ENCODE measurements at regions not wholly inside any gene's neighbourhood (a gene's known extent, or its start where the extent isn't known, plus 50 kb on each side); places are given as distances from the start of the nearest gene placed in this dataset.

GRCh38 chr9:106065579-106066214 lies 371.4 kb downstream of the TMEM38B start:
- Mint-ChIP-seq H3K4me3 (no peak overlapping the region), H3K27ac (no peak overlapping the region), H3K9me3 (no peaks in the 10 kb centered on the region), H3K4me1 (no peaks in the 10 kb centered on the region), H3K36me3 (ENCODE audit: low read depth) (no peaks in the 10 kb centered on the region), H3K27me3 (no peaks in the 10 kb centered on the region)
- POLR2A ChIA-PET: no interaction called here
- CTCF ChIA-PET: no interaction called here
- DNase-seq: no peak

GRCh38 chr9:106066940-106067524 lies 372.7 kb downstream of the TMEM38B start:
- H3K4me1 Mint-ChIP-seq: no peaks in the 10 kb centered on the region
- no peak overlapping the region for H3K4me3 Mint-ChIP-seq
- no peaks in the 10 kb centered on the region for H3K36me3 Mint-ChIP-seq (ENCODE audit: low read depth)
- no peaks in the 10 kb centered on the region for H3K9me3 Mint-ChIP-seq
- H3K27ac Mint-ChIP-seq: no peak overlapping the region
- no peaks in the 10 kb centered on the region for H3K27me3 Mint-ChIP-seq
- ChIA-PET POLR2A (no interaction called here), CTCF (no interaction called here)
- DNase-seq: no peak

GRCh38 chr9:106069241-106069640 lies 374.9 kb downstream of the TMEM38B start:
- H3K27ac Mint-ChIP-seq: no peak overlapping the region
- no peaks in the 10 kb centered on the region for H3K27me3 Mint-ChIP-seq
- H3K4me1 Mint-ChIP-seq: no peaks in the 10 kb centered on the region
- no peak for DNase-seq
- H3K4me3 Mint-ChIP-seq: no peak overlapping the region
- ChIA-PET CTCF (no interaction called here), POLR2A (no interaction called here)
- H3K9me3 Mint-ChIP-seq: no peaks in the 10 kb centered on the region
- no peaks in the 10 kb centered on the region for H3K36me3 Mint-ChIP-seq (ENCODE audit: low read depth)

- ChIA-PET POLR2A (no interaction called here), CTCF (no interaction called here)
- Mint-ChIP-seq H3K27ac (no peak overlapping the region), H3K36me3 (ENCODE audit: low read depth) (no peaks in the 10 kb centered on the region), H3K9me3 (no peaks in the 10 kb centered on the region), H3K4me3 (no peak overlapping the region), H3K4me1 (no peaks in the 10 kb centered on the region), H3K27me3 (no peaks in the 10 kb centered on the region)
- no peak for DNase-seq
Measured at GRCh38 chr9:106072421-106072820, 378.1 kb downstream of the TMEM38B start.

- H3K36me3 Mint-ChIP-seq (ENCODE audit: low read depth): no peaks in the 10 kb centered on the region
- POLR2A ChIA-PET: no interaction called here
- CTCF ChIA-PET: no interaction called here
Measured at GRCh38 chr9:106074006-106074405, 379.7 kb downstream of the TMEM38B start.

GRCh38 chr9:106075236-106075959 lies 381.1 kb downstream of the TMEM38B start:
- DNase-seq: no peak
- Mint-ChIP-seq H3K27ac (no peak overlapping the region), H3K36me3 (ENCODE audit: low read depth) (no peaks in the 10 kb centered on the region), H3K4me1 (no peaks in the 10 kb centered on the region), H3K9me3 (no peaks in the 10 kb centered on the region), H3K4me3 (no peak overlapping the region), H3K27me3 (no peaks in the 10 kb centered on the region)
- ChIA-PET CTCF (no interaction called here), POLR2A (no interaction called here)

More at GRCh38 chr9:106074006-106074405, 379.7 kb downstream of the TMEM38B start:
- Mint-ChIP-seq H3K9me3 (no peaks in the 10 kb centered on the region), H3K27ac (no peak overlapping the region), H3K4me3 (no peak overlapping the region), H3K27me3 (no peaks in the 10 kb centered on the region), H3K4me1 (no peaks in the 10 kb centered on the region)
- no peak for DNase-seq

- ChIA-PET POLR2A (no interaction called here), CTCF (no interaction called here)
- no peak for DNase-seq
- Mint-ChIP-seq H3K4me1 (no peaks in the 10 kb centered on the region), H3K4me3 (no peak overlapping the region), H3K27me3 (no peaks in the 10 kb centered on the region), H3K36me3 (ENCODE audit: low read depth) (no peaks in the 10 kb centered on the region), H3K9me3 (no peaks in the 10 kb centered on the region), H3K27ac (no peak overlapping the region)
Measured at GRCh38 chr9:106075960-106076327, 381.6 kb downstream of the TMEM38B start.

GRCh38 chr9:106076711-106077110 lies 382.4 kb downstream of the TMEM38B start:
- no peaks in the 10 kb centered on the region for H3K4me1 Mint-ChIP-seq
- POLR2A ChIA-PET: no interaction called here
- H3K27me3 Mint-ChIP-seq: no peaks in the 10 kb centered on the region
- no peak overlapping the region for H3K4me3 Mint-ChIP-seq
- CTCF ChIA-PET: no interaction called here
- DNase-seq: no peak
- no peaks in the 10 kb centered on the region for H3K9me3 Mint-ChIP-seq
- H3K36me3 Mint-ChIP-seq (ENCODE audit: low read depth): no peaks in the 10 kb centered on the region
- no peak overlapping the region for H3K27ac Mint-ChIP-seq

- no peaks in the 10 kb centered on the region for H3K9me3 Mint-ChIP-seq
- H3K4me3 Mint-ChIP-seq: no peak overlapping the region
- no peak overlapping the region for H3K27ac Mint-ChIP-seq
- no peaks in the 10 kb centered on the region for H3K27me3 Mint-ChIP-seq
- ChIA-PET CTCF (no interaction called here), POLR2A (no interaction called here)
- no peaks in the 10 kb centered on the region for H3K36me3 Mint-ChIP-seq (ENCODE audit: low read depth)
- no peak for DNase-seq
- H3K4me1 Mint-ChIP-seq: no peaks in the 10 kb centered on the region
Measured at GRCh38 chr9:106077731-106078130, 383.4 kb downstream of the TMEM38B start.

- Mint-ChIP-seq H3K27me3 (no peaks in the 10 kb centered on the region), H3K9me3 (no peaks in the 10 kb centered on the region), H3K4me1 (no peaks in the 10 kb centered on the region), H3K4me3 (no peak overlapping the region), H3K36me3 (ENCODE audit: low read depth) (no peaks in the 10 kb centered on the region), H3K27ac (no peak overlapping the region)
- CTCF ChIA-PET: no interaction called here
- POLR2A ChIA-PET: no interaction called here
- no peak for DNase-seq
Measured at GRCh38 chr9:106082621-106083020, 388.3 kb downstream of the TMEM38B start.

- CTCF ChIA-PET: no interaction called here
Measured at GRCh38 chr9:106084702-106085101, 390.4 kb downstream of the TMEM38B start.

GRCh38 chr9:106085479-106085878 lies 391.1 kb downstream of the TMEM38B start:
- H3K9me3 Mint-ChIP-seq: no peaks in the 10 kb centered on the region
- no peaks in the 10 kb centered on the region for H3K36me3 Mint-ChIP-seq (ENCODE audit: low read depth)
- ChIA-PET POLR2A (no interaction called here), CTCF (interaction anchor here (0.6 kb wide), 1 partner anchor 752 kb away, joined by 3 read pairs; no protein-coding TSS in a partner anchor)
- no peak for DNase-seq
- H3K27ac Mint-ChIP-seq: no peak overlapping the region
- no peaks in the 10 kb centered on the region for H3K4me1 Mint-ChIP-seq
- no peaks in the 10 kb centered on the region for H3K27me3 Mint-ChIP-seq
- H3K4me3 Mint-ChIP-seq: no peak overlapping the region

More at GRCh38 chr9:106084702-106085101, 390.4 kb downstream of the TMEM38B start:
- POLR2A ChIA-PET: no interaction called here
- H3K27ac Mint-ChIP-seq: no peak overlapping the region
- no peak overlapping the region for H3K4me3 Mint-ChIP-seq
- no peaks in the 10 kb centered on the region for H3K27me3 Mint-ChIP-seq
- H3K9me3 Mint-ChIP-seq: no peaks in the 10 kb centered on the region
- H3K36me3 Mint-ChIP-seq (ENCODE audit: low read depth): no peaks in the 10 kb centered on the region
- H3K4me1 Mint-ChIP-seq: no peaks in the 10 kb centered on the region
- DNase-seq: no peak

- Mint-ChIP-seq H3K27ac (no peak overlapping the region), H3K9me3 (peaks cover 8% of the 10 kb centered on the region), H3K27me3 (no peaks in the 10 kb centered on the region), H3K4me1 (no peaks in the 10 kb centered on the region), H3K36me3 (ENCODE audit: low read depth) (no peaks in the 10 kb centered on the region), H3K4me3 (no peak overlapping the region)
- ChIA-PET CTCF (no interaction called here), POLR2A (no interaction called here)
- DNase-seq: no peak
Measured at GRCh38 chr9:106092083-106092482, 397.7 kb downstream of the TMEM38B start.

GRCh38 chr9:106102821-106103220 lies 408.5 kb downstream of the TMEM38B start:
- ChIA-PET CTCF (no interaction called here), POLR2A (no interaction called here)
- H3K9me3 Mint-ChIP-seq: peaks cover 2% of the 10 kb centered on the region
- H3K36me3 Mint-ChIP-seq (ENCODE audit: low read depth): no peaks in the 10 kb centered on the region
- H3K27me3 Mint-ChIP-seq: no peaks in the 10 kb centered on the region
- no peak for DNase-seq
- no peaks in the 10 kb centered on the region for H3K4me1 Mint-ChIP-seq
- H3K27ac Mint-ChIP-seq: no peak overlapping the region
- no peak overlapping the region for H3K4me3 Mint-ChIP-seq

All from activated CD4-positive, alpha-beta T cell treated with anti-CD3 and anti-CD28 coated beads, Interleukin-2, amount 10 ng/mL, durations not matched to agents 7 days and 5 days (primary cell).